Natural killer cell treated with Interleukin-12 subunit alpha and Interleukin-12 subunit beta and Interleukin-15 and Interleukin-18, amount 100 ng/mL, for 72 hours (primary cell): ENCODE measurements at regions not wholly inside any gene's neighbourhood (a gene's known extent, or its start where the extent isn't known, plus 50 kb on each side); places are given as distances from the start of the nearest gene placed in this dataset.
"Not testable (repeated sequence)": the region's sequence is repeated elsewhere in the genome, so short reads cannot be mapped to it uniquely, and the experiment has no call there.

ENCODE experiments used
- ATAC-seq, 2 donors: fragments of 150-1000 bp; cut with Tn5 transposase in 1 of 2; sonication (Bioruptor Pico), chemical (Tn5 transposase) in 1 of 2; 2 replicates each; pipeline ENCODE4 v1.10.0; 2021
- DNase-seq: peaks from one replicate; pipeline ENCODE4 v3.0.0; 2022; ENCODE audit warnings: low spot score
- H3K27ac Mint-ChIP-seq, 2 donors: 1 replicate in 1 of 2; 2 replicates in 1 of 2; pipeline ENCODE4 v1.8.0; 2022; ENCODE audit warnings: mixed read lengths in 2 of 2, mild to moderate bottlenecking in 1 of 2, moderate library complexity in 1 of 2
- H3K27me3 Mint-ChIP-seq, 2 donors: 1 replicate in 1 of 2; 2 replicates in 1 of 2; pipeline ENCODE4 v1.8.0; 2022; ENCODE audit warnings: mixed read lengths in 2 of 2
- H3K36me3 Mint-ChIP-seq: one replicate; pipeline ENCODE4 v1.8.0; 2022; ENCODE audit warnings: mixed read lengths
- H3K4me1 Mint-ChIP-seq, 2 donors: 1 replicate in 1 of 2; 2 replicates in 1 of 2; pipeline ENCODE4 v1.8.0; 2022; ENCODE audit warnings: low read depth in 2 of 2, mixed read lengths in 2 of 2, mild to moderate bottlenecking in 1 of 2
- H3K4me3 Mint-ChIP-seq: one replicate; pipeline ENCODE4 v1.8.0; 2022; ENCODE audit warnings: mixed read lengths
- H3K9me3 Mint-ChIP-seq: 2 replicates; pipeline ENCODE4 v1.8.0; 2022; ENCODE audit warnings: mixed read lengths

DNA sequence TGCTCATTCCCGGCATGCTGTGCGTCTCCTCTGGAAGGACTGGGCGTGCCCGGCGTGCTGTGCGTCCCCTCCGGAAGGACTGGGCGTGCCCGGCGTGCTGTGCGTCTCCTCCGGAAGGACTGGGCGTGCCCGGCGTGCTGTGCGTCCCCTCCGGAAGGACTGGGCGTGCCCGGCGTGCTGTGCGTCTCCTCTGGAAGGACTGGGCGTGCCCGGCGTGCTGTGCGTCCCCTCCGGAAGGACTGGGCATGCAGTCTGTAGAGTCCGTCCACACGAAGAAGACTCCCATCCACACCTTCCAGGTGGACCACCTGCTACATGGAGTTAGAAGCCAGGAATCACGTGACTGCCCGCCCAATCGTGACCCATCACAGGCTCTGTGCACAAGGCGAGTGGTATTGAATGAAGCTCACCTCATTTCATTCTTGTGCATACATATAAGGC, 577.7 kb upstream of the ADARB2 start:
- ATAC-seq, H3K27me3 Mint-ChIP-seq, H3K9me3 Mint-ChIP-seq, H3K36me3 Mint-ChIP-seq, H3K27ac Mint-ChIP-seq, H3K4me3 Mint-ChIP-seq, H3K4me1 Mint-ChIP-seq, DNase-seq: not testable (repeated sequence)

DNA sequence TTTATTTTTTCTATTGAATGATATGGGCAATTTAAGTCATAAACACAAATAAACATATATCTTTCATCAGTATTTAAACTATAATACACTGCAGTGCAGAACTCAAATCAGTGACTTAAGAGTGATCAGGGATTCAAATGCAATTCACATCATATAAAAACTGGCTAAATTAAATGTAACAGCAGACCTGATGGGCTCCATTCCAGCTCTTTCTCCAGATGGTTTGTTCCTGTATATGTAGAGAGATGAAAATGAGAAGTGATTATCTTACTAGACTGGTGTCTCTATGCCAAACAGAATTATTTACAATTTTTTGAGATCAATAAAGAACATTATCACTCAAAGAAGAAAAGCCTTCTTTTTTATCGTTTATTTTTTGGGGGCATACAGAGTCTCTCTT, 568.8 kb upstream of the ADARB2 start:
- peaks cover 0 to 14% of the 10 kb centered on the region in 2 donors for H3K27me3 Mint-ChIP-seq
- DNase-seq (no peak), ATAC-seq (no peak)
- H3K27ac Mint-ChIP-seq, result no peak overlapping the region
- H3K9me3 Mint-ChIP-seq, result peaks cover 6% of the 10 kb centered on the region
- H3K4me1 Mint-ChIP-seq, result no peaks in the 10 kb centered on the region
- no peak overlapping the region for H3K4me3 Mint-ChIP-seq
- no peaks in the 10 kb centered on the region for H3K36me3 Mint-ChIP-seq

DNA sequence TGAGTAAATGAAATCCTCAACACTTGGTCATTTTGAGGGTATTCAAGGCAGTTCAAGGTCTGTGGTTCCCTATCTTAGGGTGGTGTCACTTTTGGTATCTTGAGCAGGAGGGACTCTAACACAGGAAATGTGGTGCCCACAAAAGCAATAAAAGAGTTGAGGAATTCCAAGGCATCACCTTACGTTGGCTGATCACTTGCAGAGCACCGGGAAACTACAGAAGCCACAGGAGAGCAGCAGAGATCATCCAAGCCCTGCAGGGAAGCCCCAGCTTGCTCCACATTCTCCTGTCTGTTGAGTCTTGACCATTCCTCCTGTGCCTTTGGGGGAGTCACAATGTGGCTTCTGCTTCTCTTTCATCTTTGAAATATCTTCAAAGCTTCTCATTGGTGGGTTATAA, 565.8 kb upstream of the ADARB2 start:
- Mint-ChIP-seq H3K27ac (no peak overlapping the region), H3K4me3 (no peak overlapping the region), H3K27me3 (peaks cover 0 to 7% of the 10 kb centered on the region in 2 donors), H3K9me3 (peaks cover 8% of the 10 kb centered on the region), H3K4me1 (no peaks in the 10 kb centered on the region), H3K36me3 (no peaks in the 10 kb centered on the region)
- ATAC-seq (no peak), DNase-seq (no peak)

DNA sequence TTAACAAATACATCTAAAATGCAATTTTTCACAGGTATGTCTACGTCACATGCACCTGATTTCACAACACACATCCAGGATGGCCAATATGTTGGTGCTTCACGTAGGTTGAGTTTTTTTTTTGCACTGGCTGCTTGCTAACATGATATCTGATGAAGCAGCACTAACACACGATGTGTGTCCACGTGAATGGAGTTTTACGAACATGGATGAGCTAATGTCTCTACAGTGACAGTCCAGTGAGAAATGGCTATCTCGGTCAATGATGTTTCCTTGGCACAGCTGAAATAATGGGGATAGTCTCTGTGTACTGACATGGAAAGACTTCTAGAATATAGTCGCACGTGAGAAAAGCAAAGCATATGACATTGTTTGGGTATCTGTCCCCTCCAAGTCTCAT, 563.9 kb upstream of the ADARB2 start:
- Mint-ChIP-seq H3K27ac (no peak overlapping the region), H3K4me3 (no peak overlapping the region), H3K9me3 (peaks cover 8% of the 10 kb centered on the region), H3K4me1 (no peaks in the 10 kb centered on the region), H3K36me3 (no peaks in the 10 kb centered on the region), H3K27me3 (peaks cover 0 to 7% of the 10 kb centered on the region in 2 donors)
- DNase-seq (no peak), ATAC-seq (no peak)

DNA sequence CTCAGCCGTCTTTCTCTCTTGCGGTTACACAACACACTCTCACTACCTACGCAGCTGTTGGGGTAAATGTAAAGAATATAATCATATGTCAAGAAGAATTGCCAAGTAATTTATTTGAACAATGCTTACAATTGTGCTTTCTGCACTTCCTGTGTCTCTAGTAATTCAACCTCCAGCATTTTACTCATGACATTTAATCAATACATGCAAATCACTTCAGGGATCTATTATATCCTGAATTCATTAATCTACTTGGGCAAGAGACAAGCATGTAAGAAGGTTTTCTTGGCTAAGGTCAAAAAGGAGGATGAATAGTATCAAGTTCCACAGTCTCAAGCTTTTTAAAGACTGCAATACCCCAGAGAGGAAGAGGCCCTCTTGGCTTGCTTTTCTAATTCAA, 562.9 kb upstream of the ADARB2 start:
- peaks cover 6% of the 10 kb centered on the region for H3K9me3 Mint-ChIP-seq
- H3K27ac Mint-ChIP-seq, result no peak overlapping the region
- H3K4me3 Mint-ChIP-seq, result no peak overlapping the region
- no peaks in the 10 kb centered on the region for H3K36me3 Mint-ChIP-seq
- H3K27me3 Mint-ChIP-seq, result peaks cover 0 to 11% of the 10 kb centered on the region in 2 donors
- ATAC-seq (no peak), DNase-seq (no peak)
- H3K4me1 Mint-ChIP-seq, result no peaks in the 10 kb centered on the region

DNA sequence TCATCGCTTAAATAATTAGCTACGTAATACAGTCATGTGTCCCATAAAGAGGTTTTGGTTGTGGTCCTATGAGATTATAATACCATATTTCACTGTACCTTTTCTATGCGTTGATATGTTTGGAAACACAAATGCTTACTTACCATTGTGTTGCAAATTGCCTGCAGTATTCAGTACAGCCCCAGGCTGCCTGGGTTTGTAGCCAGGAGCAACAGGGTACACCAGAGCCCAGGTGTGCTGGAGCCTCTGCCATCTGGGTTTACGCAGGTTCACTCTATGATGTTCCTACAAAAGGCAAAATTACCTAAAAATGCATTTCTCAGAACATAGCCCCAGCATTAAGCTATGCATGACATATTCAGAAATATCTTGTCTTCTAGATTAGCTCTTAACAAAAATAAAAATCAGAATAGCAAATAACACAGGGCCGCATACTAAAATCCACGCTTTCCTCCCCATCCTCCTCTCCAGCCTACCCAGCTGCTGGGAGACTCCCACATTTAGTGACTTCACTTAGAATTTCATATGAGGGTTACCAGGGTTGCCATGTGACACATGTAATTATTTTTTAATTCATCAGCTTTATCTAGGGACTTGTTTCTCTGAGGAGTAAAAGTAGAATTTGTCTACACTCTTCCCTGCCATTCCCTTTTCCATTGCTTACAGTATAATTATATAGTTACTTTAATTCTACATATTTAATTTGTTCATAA, 559.0 kb upstream of the ADARB2 start:
- Mint-ChIP-seq H3K27me3 (peaks cover 2 to 11% of the 10 kb centered on the region in 2 donors), H3K9me3 (peaks cover 6% of the 10 kb centered on the region), H3K36me3 (no peaks in the 10 kb centered on the region), H3K4me3 (no peak overlapping the region), H3K27ac (no peak overlapping the region), H3K4me1 (no peaks in the 10 kb centered on the region)
- DNase-seq (no peak), ATAC-seq (no peak)

DNA sequence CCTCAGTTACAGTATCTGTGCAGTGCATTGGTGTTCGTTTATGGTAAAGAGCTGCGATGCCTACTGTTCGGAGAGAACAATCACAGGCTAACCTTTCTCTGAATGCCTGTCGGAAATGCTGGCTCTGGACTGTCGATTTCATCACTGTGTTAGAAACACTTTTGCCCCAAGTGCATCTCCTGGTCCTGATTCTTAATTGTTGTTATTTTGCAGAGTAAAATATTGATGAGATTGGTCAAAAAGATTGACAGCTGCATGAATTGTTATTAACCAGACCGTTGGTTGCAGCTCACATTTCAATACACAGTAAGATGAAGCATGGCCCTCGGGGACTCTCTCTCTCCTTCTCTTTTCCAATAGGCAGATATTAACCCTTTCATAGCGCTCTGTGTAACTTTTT, 557.4 kb upstream of the ADARB2 start:
- no peak overlapping the region for H3K4me3 Mint-ChIP-seq
- H3K36me3 Mint-ChIP-seq, result no peaks in the 10 kb centered on the region
- ATAC-seq (no peak), DNase-seq (no peak)
- no peaks in the 10 kb centered on the region for H3K4me1 Mint-ChIP-seq
- H3K27me3 Mint-ChIP-seq, result peaks cover 2 to 8% of the 10 kb centered on the region in 2 donors
- no peak overlapping the region for H3K27ac Mint-ChIP-seq
- peaks cover 4% of the 10 kb centered on the region for H3K9me3 Mint-ChIP-seq

DNA sequence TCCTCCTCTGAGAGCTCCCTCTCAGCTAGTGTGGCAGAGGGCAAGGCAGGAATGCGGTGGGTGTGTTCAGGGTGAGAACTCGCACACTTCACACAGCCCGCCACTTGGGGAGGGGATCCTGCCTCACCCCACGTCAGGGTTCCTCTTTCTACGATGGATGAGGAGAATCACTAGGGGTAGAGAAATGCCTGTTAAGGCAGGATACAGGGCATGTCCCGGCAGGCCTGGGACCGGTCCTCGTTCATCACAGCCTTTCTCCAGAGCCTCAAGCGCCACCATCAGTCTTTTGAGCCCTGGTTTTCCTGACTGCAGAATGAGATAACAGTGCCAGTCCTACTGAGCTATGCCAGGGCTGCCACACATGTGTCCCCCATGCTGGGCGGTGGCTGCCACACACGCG, 546.7 kb upstream of the ADARB2 start:
- Mint-ChIP-seq H3K27ac (no peak overlapping the region), H3K36me3 (no peaks in the 10 kb centered on the region), H3K4me1 (no peaks in the 10 kb centered on the region), H3K27me3 (no peaks in the 10 kb centered on the region), H3K9me3 (peaks cover 7% of the 10 kb centered on the region), H3K4me3 (no peak overlapping the region)
- peak in 1 of 2 donors; percentile 31 for ATAC-seq
- DNase-seq, result no peak

DNA sequence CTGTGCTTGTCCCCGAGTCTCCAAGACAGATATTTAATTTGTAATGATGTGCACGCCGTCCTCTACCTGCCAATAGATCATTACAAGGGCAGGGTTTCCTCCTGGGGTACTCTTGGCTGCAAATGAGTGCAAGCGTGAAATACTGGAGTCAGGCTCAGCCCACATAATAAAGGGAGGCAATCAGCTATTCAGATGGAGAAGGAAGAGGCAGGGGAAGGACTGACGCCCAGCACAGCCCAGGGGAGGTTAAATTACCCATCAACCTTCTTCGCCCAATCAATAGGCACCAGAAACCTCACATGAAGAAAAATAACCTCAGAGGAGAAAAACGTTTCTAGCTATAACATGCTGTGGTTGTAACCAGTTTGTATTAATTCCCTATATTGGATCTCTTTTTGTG, 544.9 kb upstream of the ADARB2 start:
- Mint-ChIP-seq H3K27me3 (no peaks in the 10 kb centered on the region), H3K36me3 (no peaks in the 10 kb centered on the region), H3K9me3 (peaks cover 3% of the 10 kb centered on the region), H3K4me3 (no peak overlapping the region), H3K4me1 (no peaks in the 10 kb centered on the region), H3K27ac (no peak overlapping the region)
- ATAC-seq (no peak), DNase-seq (no peak)

DNA sequence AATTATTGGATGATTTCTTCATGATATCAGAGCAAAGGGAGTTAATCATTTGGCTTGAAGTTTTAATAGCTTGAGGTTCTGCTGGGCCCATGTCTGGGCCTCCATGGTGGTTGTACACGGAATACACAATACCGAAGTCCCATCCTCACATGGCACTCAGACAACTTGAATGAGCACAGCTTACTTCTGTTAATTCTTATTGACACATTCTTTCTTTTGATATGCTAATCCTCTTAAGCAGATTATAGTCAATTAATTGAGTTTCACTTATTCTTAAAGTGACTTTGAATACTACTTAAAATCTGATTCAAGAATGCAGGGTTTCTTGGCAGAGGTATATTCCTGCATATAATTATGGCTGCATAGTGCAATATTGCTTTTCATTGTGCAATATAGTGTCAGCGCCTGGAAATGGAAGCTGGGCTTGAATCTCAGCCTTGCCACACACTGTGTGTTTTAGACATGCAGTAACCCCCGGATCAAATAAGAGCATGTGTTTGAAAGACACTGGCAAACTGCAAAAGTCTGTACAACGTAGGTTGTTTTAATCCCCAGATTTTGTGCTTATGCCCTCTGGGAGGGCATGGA, 543.5 kb upstream of the ADARB2 start:
- peaks cover 3% of the 10 kb centered on the region for H3K9me3 Mint-ChIP-seq
- H3K36me3 Mint-ChIP-seq, result no peaks in the 10 kb centered on the region
- DNase-seq, result no peak
- H3K4me1 Mint-ChIP-seq, result no peaks in the 10 kb centered on the region
- no peak overlapping the region for H3K27ac Mint-ChIP-seq
- no peak overlapping the region for H3K4me3 Mint-ChIP-seq
- ATAC-seq, result no peak
- no peaks in the 10 kb centered on the region for H3K27me3 Mint-ChIP-seq

DNA sequence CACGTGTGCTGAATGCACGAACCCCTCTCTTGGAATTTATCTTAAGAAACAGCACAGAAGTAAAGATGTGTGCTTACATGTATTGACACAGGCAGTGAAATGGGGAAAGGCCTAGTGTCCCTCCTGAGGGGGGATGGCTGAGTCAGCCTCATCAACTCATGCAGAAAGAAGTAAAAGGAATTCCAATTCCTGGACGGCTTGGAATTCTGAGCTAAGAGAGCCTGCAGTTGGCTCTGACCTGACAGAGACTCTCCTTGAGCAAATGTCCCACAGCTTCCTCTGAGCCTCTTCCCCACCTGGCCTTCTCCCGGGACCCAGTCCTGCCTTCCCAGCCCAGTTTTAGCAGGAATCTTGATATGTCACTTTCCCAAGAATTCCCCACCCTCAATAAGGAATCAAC, 542.4 kb upstream of the ADARB2 start:
- Mint-ChIP-seq H3K4me3 (no peak overlapping the region), H3K36me3 (no peaks in the 10 kb centered on the region), H3K4me1 (no peaks in the 10 kb centered on the region), H3K9me3 (peaks cover 3% of the 10 kb centered on the region), H3K27ac (no peak overlapping the region), H3K27me3 (no peaks in the 10 kb centered on the region)
- no peak for ATAC-seq
- no peak for DNase-seq

DNA sequence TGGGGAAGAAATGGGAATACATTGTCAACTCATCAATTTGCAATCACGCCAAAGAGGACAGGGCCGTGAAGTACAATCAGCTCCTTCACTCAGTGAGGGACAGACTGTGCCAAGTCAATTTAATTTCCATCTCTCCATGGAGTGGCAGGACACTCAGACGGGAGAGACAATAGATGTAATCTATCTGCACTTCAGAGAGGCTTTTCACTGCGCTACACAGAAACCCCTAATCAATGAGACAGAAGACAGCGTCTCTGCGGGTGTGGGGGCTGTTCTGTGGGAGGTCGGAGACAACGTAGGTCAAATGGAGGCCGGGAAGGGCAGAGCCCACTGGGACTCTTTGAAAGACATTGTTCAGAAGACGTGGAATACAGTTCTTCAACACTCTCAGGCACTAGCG, 541.0 kb upstream of the ADARB2 start:
- no peak for ATAC-seq
- Mint-ChIP-seq H3K9me3 (peaks cover under 1% of the 10 kb centered on the region), H3K27me3 (no peaks in the 10 kb centered on the region)

DNA sequence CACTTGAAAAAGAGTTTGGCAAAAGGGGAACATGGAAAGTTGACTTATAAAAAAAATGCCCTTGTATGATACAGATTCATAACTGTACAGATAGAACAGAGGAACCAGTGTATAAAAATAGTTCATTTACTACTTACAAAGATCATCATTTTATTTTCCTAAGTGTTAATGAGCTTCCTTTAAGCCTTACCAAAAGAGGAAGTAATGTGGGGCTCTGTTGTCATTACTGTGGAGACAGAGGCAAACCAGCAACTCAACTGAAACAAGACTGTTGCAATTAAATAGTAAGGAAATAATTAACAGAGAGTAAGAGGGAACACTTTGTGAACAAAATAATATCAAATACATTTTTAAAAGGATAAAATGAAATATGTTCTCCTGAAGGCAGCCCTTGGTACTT, 526.2 kb upstream of the ADARB2 start:
- Mint-ChIP-seq H3K27ac (no peak overlapping the region), H3K4me3 (no peak overlapping the region), H3K36me3 (no peaks in the 10 kb centered on the region), H3K27me3 (peaks cover 0 to 7% of the 10 kb centered on the region in 2 donors), H3K9me3 (peaks cover 17% of the 10 kb centered on the region), H3K4me1 (no peaks in the 10 kb centered on the region)
- ATAC-seq, result no peak
- DNase-seq, result no peak

More for the DNA sequence above, 541.0 kb upstream of the ADARB2 start:
- Mint-ChIP-seq H3K27ac (no peak overlapping the region), H3K4me1 (no peaks in the 10 kb centered on the region), H3K36me3 (no peaks in the 10 kb centered on the region), H3K4me3 (no peak overlapping the region)
- DNase-seq, result no peak

DNA sequence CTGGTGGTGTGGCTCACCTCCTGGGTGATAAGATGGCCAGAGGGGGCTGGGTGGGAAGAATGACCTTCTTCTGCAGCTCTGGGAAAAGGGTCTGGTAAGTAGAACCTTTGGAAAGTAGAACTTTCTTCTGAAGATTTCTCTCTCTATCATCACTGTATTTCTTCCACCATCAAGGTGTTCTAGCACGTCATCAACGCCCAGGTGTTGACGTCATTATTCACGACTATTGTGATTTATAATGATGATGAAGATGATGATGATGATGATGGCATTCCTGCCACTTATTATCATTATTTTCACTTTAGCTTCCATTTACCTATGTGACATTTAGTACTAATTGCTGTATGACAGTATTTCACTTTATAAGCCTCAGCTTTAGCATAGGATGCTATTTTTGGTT, 525.6 kb upstream of the ADARB2 start:
- DNase-seq (no peak), ATAC-seq (no peak)
- H3K27me3 Mint-ChIP-seq, result peaks cover 0 to under 1% of the 10 kb centered on the region in 2 donors
- H3K4me3 Mint-ChIP-seq, result no peak overlapping the region
- no peaks in the 10 kb centered on the region for H3K36me3 Mint-ChIP-seq
- H3K4me1 Mint-ChIP-seq, result no peaks in the 10 kb centered on the region
- peaks cover 13% of the 10 kb centered on the region for H3K9me3 Mint-ChIP-seq
- H3K27ac Mint-ChIP-seq, result no peak overlapping the region

DNA sequence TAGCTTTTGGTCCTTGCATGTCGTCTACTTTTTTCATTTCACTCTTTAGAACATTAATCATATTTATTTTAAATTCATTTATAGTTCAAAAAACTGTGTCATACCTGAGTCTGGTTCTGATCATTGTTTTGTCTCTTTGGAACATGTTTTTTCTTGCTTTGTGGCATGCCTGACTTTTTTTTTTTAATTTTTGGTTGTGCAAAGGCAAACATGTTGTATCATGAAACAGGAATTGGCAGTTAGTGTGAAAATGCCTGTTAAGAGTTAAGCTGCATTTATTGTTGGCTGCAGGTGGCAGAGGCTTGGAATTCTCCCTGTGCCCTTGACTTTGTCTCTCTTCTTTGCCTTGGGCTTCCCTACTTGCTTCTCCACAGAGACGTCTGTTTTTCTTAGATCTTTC, 525.0 kb upstream of the ADARB2 start:
- no peaks in the 10 kb centered on the region for H3K36me3 Mint-ChIP-seq
- ATAC-seq (no peak), DNase-seq (no peak)
- H3K4me3 Mint-ChIP-seq, result no peak overlapping the region
- peaks cover 13% of the 10 kb centered on the region for H3K9me3 Mint-ChIP-seq
- H3K27ac Mint-ChIP-seq, result no peak overlapping the region
- H3K4me1 Mint-ChIP-seq, result no peaks in the 10 kb centered on the region
- no peaks in the 10 kb centered on the region for H3K27me3 Mint-ChIP-seq
